CD14-positive monocyte (primary cell): ENCODE measurements at regions not wholly inside any gene's neighbourhood (a gene's known extent, or its start where the extent isn't known, plus 50 kb on each side); places are given as distances from the start of the nearest gene placed in this dataset.

Experiments used
- DNase-seq, 3 donors: peaks; one replicate each; pipeline ENCODE4 v3.0.0-alpha.2; 2011 to 2022
- H2AFZ ChIP-seq: 2 replicates; pipeline ENCODE4 v1.6.0; 2012; ENCODE audit warnings: mild to moderate bottlenecking, low read depth, low read length, inconsistent platforms; ENCODE audit not compliant: insufficient read depth, poor library complexity, severe bottlenecking
- H3K27ac ChIP-seq, 2 donors: 1 replicate in 1 of 2; 2 replicates in 1 of 2; pipeline ENCODE4 v1.5.1; 2012 to 2013; ENCODE audit warnings: low read length in 2 of 2, control low read depth in 1 of 2, inconsistent platforms in 1 of 2, low read depth in 1 of 2, mild to moderate bottlenecking in 1 of 2
- H3K27me3 ChIP-seq, 2 donors: one replicate each; pipeline versions ENCODE4 v1.6.0 to v1.6.1; 2011 to 2013; ENCODE audit warnings: low read length in 2 of 2; ENCODE audit not compliant: control insufficient read depth in 2 of 2, insufficient read depth in 2 of 2
- H3K36me3 ChIP-seq, 2 donors: replicated peaks in 1 of 2; 1 replicate in 1 of 2; 2 replicates in 1 of 2; pipeline versions ENCODE4 v1.5.1 to v1.6.1; 2012 to 2013; ENCODE audit warnings: low read length in 2 of 2, control low read depth in 1 of 2, inconsistent platforms in 1 of 2, mild to moderate bottlenecking in 1 of 2; ENCODE audit not compliant: insufficient read depth in 2 of 2, control insufficient read depth in 1 of 2
- H3K4me1 ChIP-seq, 2 donors: 1 replicate in 1 of 2; 2 replicates in 1 of 2; pipeline versions ENCODE4 v1.5.1 to v1.6.1; 2012 to 2013; ENCODE audit warnings: low read length in 2 of 2, control low read depth in 1 of 2, inconsistent platforms in 1 of 2, mild to moderate bottlenecking in 1 of 2, moderate library complexity in 1 of 2; ENCODE audit not compliant: insufficient read depth in 2 of 2, control insufficient read depth in 1 of 2
- H3K4me2 ChIP-seq: replicated peaks from 2 replicates; pipeline ENCODE3; 2012; ENCODE audit warnings: low read length, moderate library complexity, mild to moderate bottlenecking; ENCODE audit not compliant: poor library complexity, severe bottlenecking; ENCODE audit errors: extremely low read depth
- H3K4me3 ChIP-seq, 3 experiments: fragments of 200-600 bp in 1 of 3; sonication (generic) in 1 of 3; replicated peaks in 1 of 3; 1 replicate in 2 of 3; 2 replicates in 1 of 3; pipeline ENCODE4 v1.5.1; 2011 to 2013; ENCODE audit warnings: low read length in 3 of 3, mild to moderate bottlenecking in 3 of 3, control low read depth in 2 of 3, low read depth in 2 of 3, inconsistent platforms in 1 of 3, moderate library complexity in 1 of 3
- H3K79me2 ChIP-seq: 2 replicates; pipeline ENCODE4 v1.6.0; 2012; ENCODE audit warnings: mild to moderate bottlenecking, control low read depth, inconsistent platforms, low read length, moderate library complexity; ENCODE audit not compliant: insufficient read depth
- H3K9ac ChIP-seq: 2 replicates; pipeline ENCODE4 v1.6.0; 2017; ENCODE audit warnings: low read length, mild to moderate bottlenecking; ENCODE audit not compliant: insufficient read depth, poor library complexity, severe bottlenecking
- H3K9me3 ChIP-seq, 2 donors: replicated peaks in 1 of 2; 1 replicate in 1 of 2; 2 replicates in 1 of 2; pipeline versions ENCODE4 v1.5.1 to v1.6.1; 2012 to 2013; ENCODE audit warnings: low read length in 2 of 2, control low read depth in 1 of 2; ENCODE audit not compliant: control insufficient read depth in 1 of 2, insufficient read depth in 1 of 2
- H4K20me1 ChIP-seq: 2 replicates; pipeline ENCODE4 v1.6.0; 2012; ENCODE audit warnings: mild to moderate bottlenecking, low read length, control low read depth, moderate library complexity; ENCODE audit not compliant: insufficient read depth
- H3K27ac Mint-ChIP-seq, 7 donors: one replicate each; pipeline ENCODE4 v1.8.0; 2020; ENCODE audit warnings: mild to moderate bottlenecking in 7 of 7, mixed read lengths in 7 of 7, moderate library complexity in 6 of 7, inconsistent platforms in 2 of 7
- H3K27me3 Mint-ChIP-seq, 3 donors: one replicate each; pipeline ENCODE4 v1.8.0; 2021 to 2022; ENCODE audit warnings: low read depth in 3 of 3, mild to moderate bottlenecking in 3 of 3, mixed read lengths in 3 of 3, moderate library complexity in 3 of 3, inconsistent platforms in 1 of 3
- H3K36me3 Mint-ChIP-seq, 2 donors: one replicate each; pipeline ENCODE4 v1.8.0; 2020; ENCODE audit warnings: mixed read lengths in 2 of 2, inconsistent platforms in 1 of 2, mild to moderate bottlenecking in 1 of 2
- H3K4me1 Mint-ChIP-seq: one replicate; pipeline ENCODE4 v1.8.0; 2020; ENCODE audit warnings: mild to moderate bottlenecking, mixed read lengths
- H3K4me3 Mint-ChIP-seq, 2 donors: one replicate each; pipeline ENCODE4 v1.8.0; 2020; ENCODE audit warnings: mild to moderate bottlenecking in 2 of 2, mixed read lengths in 2 of 2, moderate library complexity in 1 of 2
- H3K9me3 Mint-ChIP-seq, 7 donors: one replicate each; pipeline ENCODE4 v1.8.0; 2020 to 2022; ENCODE audit warnings: mixed read lengths in 7 of 7, mild to moderate bottlenecking in 6 of 7, moderate library complexity in 6 of 7, inconsistent platforms in 2 of 7
- WGBS: methylation state at CpG from one replicate; pipeline ENCODE4 v1.1.5; 2013; ENCODE audit warnings: missing lambda C conversion rate; ENCODE audit not compliant: insufficient coverage; 5-methylcytosine and 5-hydroxymethylcytosine counted together
- intact Hi-C, 2 donors: fragments of 100-400 bp; cut with micrococcal nuclease; formaldehyde crosslinking; loops; one replicate each; pipeline versions ENCODE4 v1.15.0 to v1.15.1; 2023
- TF ChIP-seq, protein P1 (sequence below): fragments of 200-600 bp; IDR thresholded peaks from one replicate; pipeline ENCODE4 v1.8.0; 2022; ENCODE audit warnings: antibody characterized with exemption, mild to moderate bottlenecking

DNA sequence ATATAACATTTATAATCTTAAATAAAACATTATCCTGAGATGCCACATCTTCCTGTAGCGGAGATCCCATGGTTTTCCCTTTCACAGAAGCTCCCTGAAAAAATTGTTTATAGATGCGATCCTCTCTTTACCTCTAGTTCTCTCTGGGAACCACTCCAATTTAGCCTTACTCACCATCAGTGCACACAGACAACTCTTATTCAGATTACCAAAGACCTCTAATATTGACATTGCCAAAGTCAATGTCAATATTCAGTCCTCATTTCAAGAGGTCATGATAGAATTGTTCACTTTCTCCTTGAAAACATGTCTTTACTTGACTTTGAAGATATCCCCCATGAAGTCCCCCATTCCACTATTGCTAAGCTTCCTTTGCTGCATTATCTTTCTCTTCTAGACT, 248.8 kb downstream of the CTH start:
- Histone ChIP-seq H2AFZ (no peak overlapping the region), H3K27me3 (no peaks in the 10 kb centered on the region), H3K4me1 (no peaks in the 10 kb centered on the region), H3K4me2 (no peak overlapping the region), H3K4me3 (no peak overlapping the region), H3K9me3 (no peaks in the 10 kb centered on the region), H3K79me2 (no peaks in the 10 kb centered on the region), H3K36me3 (no peaks in the 10 kb centered on the region), H3K27ac (no peak overlapping the region), H4K20me1 (no peaks in the 10 kb centered on the region), H3K9ac (no peak overlapping the region)
- no peaks in the 10 kb centered on the region for H3K4me1 Mint-ChIP-seq
- H3K27ac Mint-ChIP-seq, result no peak overlapping the region
- H3K4me3 Mint-ChIP-seq, result no peak overlapping the region
- peaks cover 0 to 5% (median 3%) of the 10 kb centered on the region in 7 donors for H3K9me3 Mint-ChIP-seq
- TF ChIP-seq, protein P1, sequence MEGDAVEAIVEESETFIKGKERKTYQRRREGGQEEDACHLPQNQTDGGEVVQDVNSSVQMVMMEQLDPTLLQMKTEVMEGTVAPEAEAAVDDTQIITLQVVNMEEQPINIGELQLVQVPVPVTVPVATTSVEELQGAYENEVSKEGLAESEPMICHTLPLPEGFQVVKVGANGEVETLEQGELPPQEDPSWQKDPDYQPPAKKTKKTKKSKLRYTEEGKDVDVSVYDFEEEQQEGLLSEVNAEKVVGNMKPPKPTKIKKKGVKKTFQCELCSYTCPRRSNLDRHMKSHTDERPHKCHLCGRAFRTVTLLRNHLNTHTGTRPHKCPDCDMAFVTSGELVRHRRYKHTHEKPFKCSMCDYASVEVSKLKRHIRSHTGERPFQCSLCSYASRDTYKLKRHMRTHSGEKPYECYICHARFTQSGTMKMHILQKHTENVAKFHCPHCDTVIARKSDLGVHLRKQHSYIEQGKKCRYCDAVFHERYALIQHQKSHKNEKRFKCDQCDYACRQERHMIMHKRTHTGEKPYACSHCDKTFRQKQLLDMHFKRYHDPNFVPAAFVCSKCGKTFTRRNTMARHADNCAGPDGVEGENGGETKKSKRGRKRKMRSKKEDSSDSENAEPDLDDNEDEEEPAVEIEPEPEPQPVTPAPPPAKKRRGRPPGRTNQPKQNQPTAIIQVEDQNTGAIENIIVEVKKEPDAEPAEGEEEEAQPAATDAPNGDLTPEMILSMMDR, result no peak
- intact Hi-C loops, result no loop called here
- H3K36me3 Mint-ChIP-seq, result no peaks in the 10 kb centered on the region
- WGBS, result 79% methylated on average over 2 of the region's 2 CpGs
- no peak for DNase-seq
- peaks cover 0 to 1% (median 0%) of the 10 kb centered on the region in 3 donors for H3K27me3 Mint-ChIP-seq

DNA sequence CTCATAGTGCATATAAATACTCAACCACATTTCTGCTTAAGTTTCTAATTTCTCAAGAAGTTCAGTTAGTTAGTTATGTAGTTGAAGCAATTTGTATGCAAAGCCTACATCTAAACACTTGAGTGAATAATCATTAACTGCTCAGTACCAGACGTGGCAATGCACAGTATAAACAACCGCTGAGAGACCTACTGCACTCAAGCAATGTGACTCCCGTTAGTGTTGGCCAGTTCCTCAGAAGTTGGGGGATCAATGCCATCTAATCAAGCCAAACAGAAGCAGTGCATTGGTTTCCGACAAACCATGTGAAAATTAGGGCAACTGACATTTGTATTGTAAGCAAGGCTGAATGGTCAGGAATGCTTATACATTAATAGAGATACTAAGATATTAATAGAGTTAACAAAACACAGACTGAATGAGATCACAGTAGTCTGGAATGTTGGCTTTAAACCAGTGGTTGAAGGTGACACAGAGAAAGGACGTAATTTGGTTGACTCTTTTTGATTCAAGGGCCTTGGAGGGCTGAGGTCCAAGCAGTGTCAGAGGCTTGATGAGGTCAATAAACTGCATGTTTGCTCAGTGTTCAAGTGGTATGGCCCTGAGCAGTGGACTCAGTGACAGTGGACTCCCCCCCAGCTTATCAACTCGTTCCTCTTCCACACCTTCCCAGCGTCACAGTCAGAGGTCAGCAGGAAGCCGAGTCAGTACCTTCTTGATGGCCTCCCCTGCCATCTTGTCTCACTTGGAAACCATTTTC, 255.5 kb downstream of the CTH start:
- no peaks in the 10 kb centered on the region for H3K9me3 ChIP-seq
- H3K4me3 Mint-ChIP-seq, result no peak overlapping the region
- no peak overlapping the region for H3K9ac ChIP-seq
- no peak overlapping the region for H3K4me3 ChIP-seq
- DNase-seq, result no peak
- H3K4me2 ChIP-seq, result no peak overlapping the region
- no peaks in the 10 kb centered on the region for H3K36me3 Mint-ChIP-seq
- peaks cover 0 to 4% (median 2%) of the 10 kb centered on the region in 7 donors for H3K9me3 Mint-ChIP-seq
- H3K36me3 ChIP-seq, result no peaks in the 10 kb centered on the region
- H4K20me1 ChIP-seq, result no peaks in the 10 kb centered on the region
- no peaks in the 10 kb centered on the region for H3K4me1 Mint-ChIP-seq
- H3K4me1 ChIP-seq, result no peaks in the 10 kb centered on the region
- intact Hi-C loops, result no loop called here
- WGBS, result 92% methylated on average over 7 of the region's 8 CpGs
- no peaks in the 10 kb centered on the region for H3K27me3 ChIP-seq
- H3K27ac ChIP-seq, result no peak overlapping the region
- H3K27me3 Mint-ChIP-seq, result no peaks in the 10 kb centered on the region
- no peak overlapping the region for H3K27ac Mint-ChIP-seq
- TF ChIP-seq, protein P1, result no peak
- H3K79me2 ChIP-seq, result no peaks in the 10 kb centered on the region
- H2AFZ ChIP-seq, result no peak overlapping the region
